ENCODE measurements at regions not wholly inside any gene's neighbourhood (a gene's known extent, or its start where the extent isn't known, plus 50 kb on each side); places are given as distances from the start of the nearest gene placed in this dataset.

DNA sequence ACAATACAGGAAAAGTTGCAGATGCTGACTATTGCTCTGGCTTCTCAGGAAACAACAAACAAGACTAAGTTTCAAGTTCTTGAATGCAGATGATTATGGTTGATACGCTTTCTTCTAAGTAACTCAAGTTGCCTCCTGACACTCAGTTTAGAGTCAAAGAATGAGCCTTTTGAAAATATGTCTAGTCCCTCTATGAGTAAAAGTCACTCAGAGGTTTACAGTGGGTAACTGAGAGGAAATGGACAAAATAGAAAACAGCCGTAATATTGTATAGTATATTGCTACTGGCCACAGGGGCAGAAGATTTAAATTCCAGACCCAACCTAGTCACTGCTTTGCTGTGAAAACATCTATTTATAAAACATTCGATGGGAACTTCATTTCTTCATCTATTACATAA is 280.0 kb upstream of the ID4 start:
- Histone ChIP-seq H3K4me1 (ENCODE audit: low read length) (no peaks in the 10 kb centered on the region), H3K27ac (ENCODE audit: low read length) (no peak overlapping the region), H3K27me3 (replicated peaks; ENCODE audit: insufficient read depth, low read length) (no peaks in the 10 kb centered on the region), H3K9ac (ENCODE audit: low read length) (no peak overlapping the region), H3K79me2 (ENCODE audit: low read length) (no peaks in the 10 kb centered on the region), H3K4me2 (ENCODE audit: low read depth, low read length) (no peak overlapping the region), H3K36me3 (replicated peaks; ENCODE audit: insufficient read depth, low read length) (no peaks in the 10 kb centered on the region), H4K20me1 (ENCODE audit: insufficient read depth, low read length) (no peaks in the 10 kb centered on the region), H3K4me3 (ENCODE audit: low read length) (no peak overlapping the region), H3F3A (ENCODE audit: insufficient read depth, low read length) (no peaks in the 10 kb centered on the region), H3K9me3 (replicated peaks; ENCODE audit: insufficient read depth, low read length) (no peaks in the 10 kb centered on the region), H2AFZ (ENCODE audit: low read length) (no peak overlapping the region), H3K9me2 (replicated peaks; ENCODE audit: insufficient read depth, low read length) (no peaks in the 10 kb centered on the region)
- no peak for TF ChIP-seq CTCF (IDR thresholded peaks at IDR 0.05; ENCODE audit: low read length)
- DNase-seq = no peak

DNA sequence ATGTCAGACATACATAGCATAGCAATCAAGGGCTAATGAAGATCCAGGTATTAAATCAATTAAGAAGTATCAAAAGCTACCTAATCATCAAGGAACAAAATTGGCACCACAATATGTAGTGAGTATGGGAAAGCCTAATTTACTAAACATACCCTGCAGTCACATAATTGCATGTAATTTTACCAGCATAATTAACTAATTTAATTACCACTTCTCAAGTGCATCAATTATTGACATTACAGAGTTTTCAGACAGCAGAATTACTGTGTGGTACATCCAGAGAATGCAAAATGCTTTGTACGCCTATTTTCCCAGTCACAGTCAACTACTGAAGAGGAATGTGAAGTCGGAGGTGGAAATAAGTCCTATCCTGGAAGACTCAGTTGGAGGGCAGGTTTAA is 279.0 kb upstream of the ID4 start:
- Histone ChIP-seq H4K20me1 (ENCODE audit: insufficient read depth, low read length) (no peaks in the 10 kb centered on the region), H3K27ac (ENCODE audit: low read length) (no peak overlapping the region), H3K9me3 (replicated peaks; ENCODE audit: insufficient read depth, low read length) (no peaks in the 10 kb centered on the region), H3K36me3 (replicated peaks; ENCODE audit: insufficient read depth, low read length) (no peaks in the 10 kb centered on the region), H3K9ac (ENCODE audit: low read length) (no peak overlapping the region), H3F3A (ENCODE audit: insufficient read depth, low read length) (no peaks in the 10 kb centered on the region), H2AFZ (ENCODE audit: low read length) (no peak overlapping the region), H3K79me2 (ENCODE audit: low read length) (no peaks in the 10 kb centered on the region), H3K4me3 (ENCODE audit: low read length) (no peak overlapping the region), H3K4me1 (ENCODE audit: low read length) (no peaks in the 10 kb centered on the region), H3K9me2 (replicated peaks; ENCODE audit: insufficient read depth, low read length) (no peaks in the 10 kb centered on the region), H3K4me2 (ENCODE audit: low read depth, low read length) (no peak overlapping the region), H3K27me3 (replicated peaks; ENCODE audit: insufficient read depth, low read length) (no peaks in the 10 kb centered on the region)
- no peak for DNase-seq
- no peak for TF ChIP-seq CTCF (IDR thresholded peaks at IDR 0.05; ENCODE audit: low read length)
- TF ChIP-seq EZH2 (optimal IDR thresholded peaks at IDR 0.05; ENCODE audit: low read depth, low read length) = no peak
- TF ChIP-seq EZH2phosphoT487 (IDR thresholded peaks at IDR 0.05; ENCODE audit: low read length) = no peak

GRCh38 chr6:19558934-19559333 is 278.2 kb upstream of the ID4 start:
- Histone ChIP-seq H3F3A (ENCODE audit: insufficient read depth, low read length) (no peaks in the 10 kb centered on the region), H3K9me2 (replicated peaks; ENCODE audit: insufficient read depth, low read length) (no peaks in the 10 kb centered on the region), H4K20me1 (ENCODE audit: insufficient read depth, low read length) (no peaks in the 10 kb centered on the region), H3K4me2 (ENCODE audit: low read depth, low read length) (no peak overlapping the region), H3K4me3 (ENCODE audit: low read length) (no peak overlapping the region), H3K9me3 (replicated peaks; ENCODE audit: insufficient read depth, low read length) (no peaks in the 10 kb centered on the region), H3K4me1 (ENCODE audit: low read length) (no peaks in the 10 kb centered on the region), H3K27me3 (replicated peaks; ENCODE audit: insufficient read depth, low read length) (no peaks in the 10 kb centered on the region), H3K36me3 (replicated peaks; ENCODE audit: insufficient read depth, low read length) (no peaks in the 10 kb centered on the region), H3K9ac (ENCODE audit: low read length) (no peak overlapping the region), H3K27ac (ENCODE audit: low read length) (no peak overlapping the region), H3K79me2 (ENCODE audit: low read length) (no peaks in the 10 kb centered on the region), H2AFZ (ENCODE audit: low read length) (no peak overlapping the region)
- TF ChIP-seq EZH2 (optimal IDR thresholded peaks at IDR 0.05; ENCODE audit: low read depth, low read length) (no peak), EZH2phosphoT487 (IDR thresholded peaks at IDR 0.05; ENCODE audit: low read length) (no peak), CTCF (IDR thresholded peaks at IDR 0.05; ENCODE audit: low read length) (no peak)
- no peak for DNase-seq

DNA sequence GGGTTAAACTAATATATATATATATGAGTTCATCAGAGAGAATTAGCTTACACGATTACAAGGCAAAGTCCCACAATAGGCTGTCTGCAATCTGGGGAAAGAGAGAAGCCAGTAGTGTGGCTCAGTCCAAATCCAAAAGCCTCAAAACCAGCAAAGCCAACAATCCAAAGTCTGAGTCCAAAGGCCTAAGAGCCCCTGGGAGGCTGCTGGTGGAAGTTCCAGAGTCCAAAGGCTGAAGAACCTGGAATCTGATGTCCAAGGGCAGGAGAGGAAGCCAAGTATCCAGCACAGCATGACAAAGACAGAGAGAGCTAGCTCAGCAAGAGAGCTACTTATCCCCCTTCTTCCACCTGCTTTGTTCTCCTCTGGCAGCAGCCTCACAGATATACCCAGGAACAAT is 274.7 kb upstream of the ID4 start:
- Histone ChIP-seq H3K4me2 (ENCODE audit: low read depth, low read length) (no peak overlapping the region), H3K27me3 (replicated peaks; ENCODE audit: insufficient read depth, low read length) (no peaks in the 10 kb centered on the region), H3K27ac (ENCODE audit: low read length) (no peak overlapping the region), H3K36me3 (replicated peaks; ENCODE audit: insufficient read depth, low read length) (no peaks in the 10 kb centered on the region), H3K9me3 (replicated peaks; ENCODE audit: insufficient read depth, low read length) (no peaks in the 10 kb centered on the region), H3F3A (ENCODE audit: insufficient read depth, low read length) (no peaks in the 10 kb centered on the region), H3K9me2 (replicated peaks; ENCODE audit: insufficient read depth, low read length) (no peaks in the 10 kb centered on the region), H3K79me2 (ENCODE audit: low read length) (no peaks in the 10 kb centered on the region), H2AFZ (ENCODE audit: low read length) (no peak overlapping the region), H3K4me3 (ENCODE audit: low read length) (no peak overlapping the region), H3K4me1 (ENCODE audit: low read length) (no peaks in the 10 kb centered on the region), H4K20me1 (ENCODE audit: insufficient read depth, low read length) (no peaks in the 10 kb centered on the region), H3K9ac (ENCODE audit: low read length) (no peak overlapping the region)
- TF ChIP-seq CTCF (IDR thresholded peaks at IDR 0.05; ENCODE audit: low read length) = no peak
- TF ChIP-seq EZH2 (optimal IDR thresholded peaks at IDR 0.05; ENCODE audit: low read depth, low read length) = no peak
- TF ChIP-seq EZH2phosphoT487 (IDR thresholded peaks at IDR 0.05; ENCODE audit: low read length) = no peak
- no peak for DNase-seq

All from MM.1S (cell line).